PFSK-1 (cell line): ENCODE measurements at regions not wholly inside any gene's neighbourhood (a gene's known extent, or its start where the extent isn't known, plus 50 kb on each side); places are given as distances from the start of the nearest gene placed in this dataset.

Experiments used
- FOXP2 ChIP-seq: optimal IDR thresholded peaks from 2 replicates; pipeline ENCODE3; 2011; ENCODE audit warnings: borderline replicate concordance, control low read depth, inconsistent platforms; ENCODE audit not compliant: insufficient read depth; ENCODE audit errors: extremely low read length, extremely low read depth
- POLR2AphosphoS5 ChIP-seq: IDR thresholded peaks from 2 replicates; pipeline ENCODE4 v1.6.1; 2012; ENCODE audit warnings: low read depth, mild to moderate bottlenecking, control low read depth, low read length, moderate library complexity
- SIN3A ChIP-seq: IDR thresholded peaks from 2 replicates; pipeline ENCODE4 v1.6.1; 2012; ENCODE audit warnings: mild to moderate bottlenecking, low read length, moderate library complexity, borderline replicate concordance; ENCODE audit not compliant: insufficient read depth
- TF ChIP-seq, protein P1 (sequence below), 2 experiments: IDR thresholded peaks; 2 replicates each; pipeline versions ENCODE4 v1.6.1 to v1.8.0; 2011 to 2012; ENCODE audit warnings: low read depth in 2 of 2, low read length in 2 of 2, control low read depth in 1 of 2, inconsistent platforms in 1 of 2, mild to moderate bottlenecking in 1 of 2, moderate library complexity in 1 of 2; ENCODE audit not compliant: insufficient read depth in 1 of 2

DNA sequence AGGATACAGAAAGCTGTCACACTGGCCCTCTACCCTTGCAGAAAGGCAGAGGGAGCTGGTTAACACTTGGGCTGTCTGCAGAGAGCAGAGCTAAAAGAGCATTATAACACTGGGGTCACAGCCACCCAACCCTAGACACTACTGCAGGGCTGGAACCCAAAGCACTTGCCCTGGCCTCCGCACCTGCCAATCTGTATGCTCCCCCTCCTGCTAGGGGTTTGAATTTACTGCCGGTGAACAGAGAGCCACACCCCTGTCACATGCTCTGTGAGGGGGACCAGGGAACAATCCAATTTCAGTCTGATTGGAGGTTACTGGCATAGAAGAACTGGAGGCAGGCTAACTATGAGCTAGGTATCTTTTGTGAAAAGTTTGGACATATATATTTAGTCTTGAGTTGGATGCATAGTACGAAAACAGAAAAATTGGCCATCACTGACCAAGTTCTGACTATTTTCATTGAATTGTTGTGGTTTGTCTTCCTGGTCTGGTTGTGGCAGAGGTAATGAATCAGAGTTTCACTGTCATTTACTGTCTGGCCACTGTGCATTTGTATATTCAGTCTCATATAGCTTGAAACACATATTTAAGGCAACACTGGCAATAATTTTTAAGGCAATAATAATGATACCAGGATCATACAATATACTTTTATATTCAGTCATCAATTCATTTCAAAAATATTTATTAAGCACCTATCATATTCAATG lies 504.3 kb upstream of the ATXN8OS start:
- TF ChIP-seq FOXP2 (no peak), POLR2AphosphoS5 (no peak), SIN3A (no peak)
- TF ChIP-seq, protein P1, sequence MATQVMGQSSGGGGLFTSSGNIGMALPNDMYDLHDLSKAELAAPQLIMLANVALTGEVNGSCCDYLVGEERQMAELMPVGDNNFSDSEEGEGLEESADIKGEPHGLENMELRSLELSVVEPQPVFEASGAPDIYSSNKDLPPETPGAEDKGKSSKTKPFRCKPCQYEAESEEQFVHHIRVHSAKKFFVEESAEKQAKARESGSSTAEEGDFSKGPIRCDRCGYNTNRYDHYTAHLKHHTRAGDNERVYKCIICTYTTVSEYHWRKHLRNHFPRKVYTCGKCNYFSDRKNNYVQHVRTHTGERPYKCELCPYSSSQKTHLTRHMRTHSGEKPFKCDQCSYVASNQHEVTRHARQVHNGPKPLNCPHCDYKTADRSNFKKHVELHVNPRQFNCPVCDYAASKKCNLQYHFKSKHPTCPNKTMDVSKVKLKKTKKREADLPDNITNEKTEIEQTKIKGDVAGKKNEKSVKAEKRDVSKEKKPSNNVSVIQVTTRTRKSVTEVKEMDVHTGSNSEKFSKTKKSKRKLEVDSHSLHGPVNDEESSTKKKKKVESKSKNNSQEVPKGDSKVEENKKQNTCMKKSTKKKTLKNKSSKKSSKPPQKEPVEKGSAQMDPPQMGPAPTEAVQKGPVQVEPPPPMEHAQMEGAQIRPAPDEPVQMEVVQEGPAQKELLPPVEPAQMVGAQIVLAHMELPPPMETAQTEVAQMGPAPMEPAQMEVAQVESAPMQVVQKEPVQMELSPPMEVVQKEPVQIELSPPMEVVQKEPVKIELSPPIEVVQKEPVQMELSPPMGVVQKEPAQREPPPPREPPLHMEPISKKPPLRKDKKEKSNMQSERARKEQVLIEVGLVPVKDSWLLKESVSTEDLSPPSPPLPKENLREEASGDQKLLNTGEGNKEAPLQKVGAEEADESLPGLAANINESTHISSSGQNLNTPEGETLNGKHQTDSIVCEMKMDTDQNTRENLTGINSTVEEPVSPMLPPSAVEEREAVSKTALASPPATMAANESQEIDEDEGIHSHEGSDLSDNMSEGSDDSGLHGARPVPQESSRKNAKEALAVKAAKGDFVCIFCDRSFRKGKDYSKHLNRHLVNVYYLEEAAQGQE (IDR thresholded peaks at IDR 0.05; ENCODE audit: insufficient read depth in 1 of 2, low read depth in 2 of 2, low read length in 2 of 2), result no peak
